Motor neuron (in vitro differentiated cells): ENCODE measurements at regions not wholly inside any gene's neighbourhood (a gene's known extent, or its start where the extent isn't known, plus 50 kb on each side); places are given as distances from the start of the nearest gene placed in this dataset.
A peak's percentile ranks its signal among the peaks of the same experiment; 100 is the strongest.

Experiments used
- ATAC-seq, 8 experiments: fragments of 200-7000 bp; cut with Tn5 transposase; replicated peaks in 6 of 8; 2 replicates each; pipeline ENCODE4 v1.8.0; 2021; ENCODE audit warnings: mild to moderate bottlenecking in 8 of 8, moderate library complexity in 8 of 8
- H3K27ac ChIP-seq, 2 donors: fragments of 250-450 bp; sonication (Bioruptor Pico); 2 replicates each; pipeline ENCODE4 v1.9.0; 2021; ENCODE audit warnings: antibody characterized with exemption in 2 of 2, mild to moderate bottlenecking in 2 of 2, moderate library complexity in 1 of 2
- H3K4me1 ChIP-seq, 2 donors: fragments of 250-450 bp; sonication (Bioruptor Pico); replicated peaks in 1 of 2; 2 replicates each; pipeline ENCODE4 v1.6.1; 2021; ENCODE audit warnings: antibody characterized with exemption in 2 of 2, mild to moderate bottlenecking in 2 of 2, moderate library complexity in 1 of 2
- H3K4me3 ChIP-seq, 5 donors: fragments of 250-450 bp; sonication (Bioruptor Pico); 2 replicates each; pipeline ENCODE4 v1.9.0; 2021; ENCODE audit warnings: antibody characterized with exemption in 5 of 5, mild to moderate bottlenecking in 5 of 5, moderate library complexity in 4 of 5
- WGBS, 10 experiments: fragments of 450-650 bp; shearing (Covaris generic); methylation state at CpG; one replicate each; pipeline ENCODE4 v1.0.0; 2022; 5-methylcytosine and 5-hydroxymethylcytosine counted together
- in situ Hi-C, 9 experiments: fragments of 400-800 bp; cut with MboI; loops; one replicate each; pipeline ENCODE4 v1.15.0; 2021; ENCODE audit warnings: low sequenced_read_pairs in 9 of 9, low pct_unique_long_range_greater_than_20kb in 2 of 9; ENCODE audit not compliant: unreplicated experiment in 9 of 9

DNA sequence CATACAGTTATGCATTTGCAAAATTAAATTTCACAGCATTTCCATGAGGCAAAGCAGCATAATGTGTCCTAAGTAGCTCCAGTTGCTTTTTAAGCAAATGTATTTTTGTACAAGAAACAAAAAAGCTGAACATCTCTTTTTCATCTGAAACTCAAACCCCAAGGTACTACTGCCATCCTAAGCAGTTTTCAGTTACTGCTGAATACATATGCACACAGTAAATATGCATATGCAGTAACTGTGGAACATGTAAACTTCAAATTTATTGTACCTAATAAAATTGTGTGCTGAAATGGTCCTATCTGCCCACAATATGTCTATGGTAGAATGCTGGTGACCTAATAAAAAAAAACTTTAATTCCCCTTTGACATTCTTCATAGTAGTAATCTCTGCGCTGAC is 458.6 kb upstream of the INTU start:
- Histone ChIP-seq H3K4me1 (no peaks in the 10 kb centered on the region), H3K27ac (no peak overlapping the region), H3K4me3 (no peak overlapping the region)
- 14 to 100% (median 89%) methylated on average over 1 of the region's 1 CpG; no CpG with 5 or more reads in 4 of the 10 experiments for WGBS, 10 experiments
- ATAC-seq: peak in 3 of 8 experiments; percentile 71 to 98 (median 85)
- in situ Hi-C loops: no loop called here

DNA sequence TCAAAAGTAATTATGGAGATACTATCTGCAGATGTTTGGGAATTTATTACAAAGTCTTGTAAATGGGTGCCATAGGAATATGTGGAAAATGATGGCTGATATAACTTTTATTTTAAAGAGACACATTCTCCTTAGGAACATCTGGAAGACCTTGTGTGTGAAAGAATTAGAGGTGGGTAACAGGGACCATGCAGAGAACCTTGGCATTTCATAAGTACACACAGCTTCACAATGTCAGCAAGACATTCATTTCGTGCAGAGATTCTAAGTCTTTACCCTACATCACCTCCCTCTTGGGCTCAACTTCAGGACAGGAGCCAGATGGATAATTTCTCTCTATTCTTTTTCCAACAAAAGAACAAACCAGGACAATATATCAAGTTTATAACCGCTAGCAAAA is 458.1 kb upstream of the INTU start:
- 17 to 100% (median 80%) methylated on average over 1 to 2 of the region's 2 CpGs; no CpG with 5 or more reads in 2 of the 10 experiments for WGBS, 10 experiments
- Histone ChIP-seq H3K4me1 (no peaks in the 10 kb centered on the region), H3K27ac (no peak overlapping the region), H3K4me3 (no peak overlapping the region)
- peak in 2 of 8 experiments; percentile 26 to 74 for ATAC-seq
- in situ Hi-C loops: loop anchor here in 1 of 9 experiments (25.0 kb wide), 1 partner anchor 213 kb away; no protein-coding TSS in a partner anchor

DNA sequence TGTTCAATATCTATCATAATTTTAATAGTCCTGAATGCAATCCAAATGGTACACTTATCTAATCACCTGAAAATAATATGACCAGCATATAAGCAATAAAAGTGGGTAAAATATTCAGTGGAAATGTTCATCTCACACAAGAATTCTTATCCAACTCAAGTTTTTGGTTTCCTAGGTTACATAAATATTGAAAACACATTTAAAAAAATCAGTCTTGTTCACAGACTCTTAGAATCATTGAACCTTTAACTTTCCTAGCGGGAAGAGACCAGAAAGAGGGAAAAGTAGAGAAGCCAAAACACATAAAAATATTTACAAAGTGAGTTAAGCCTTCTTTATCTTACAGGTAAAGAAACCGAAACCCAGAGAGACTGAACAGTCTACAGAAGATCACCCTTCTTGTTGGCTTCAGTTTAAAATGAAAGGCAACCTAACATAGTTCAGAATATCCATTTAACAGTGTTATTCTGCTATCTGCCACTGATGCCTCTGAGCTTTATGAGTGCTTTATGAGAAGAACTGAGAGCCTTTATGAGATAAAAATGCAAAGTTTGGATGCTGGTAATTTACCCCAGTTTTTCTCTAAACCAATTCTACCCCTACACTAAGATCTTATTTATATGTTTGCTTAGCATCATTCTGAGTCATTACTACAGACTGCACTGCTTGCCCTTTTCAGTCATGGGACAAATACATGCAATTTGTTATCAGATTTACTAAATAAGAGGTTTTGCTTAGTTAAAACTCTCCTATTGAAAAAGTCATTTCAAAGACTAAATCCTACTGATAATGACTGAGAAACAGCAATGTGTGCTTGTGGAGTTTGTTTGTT is 453.3 kb upstream of the INTU start:
- no peak for ATAC-seq
- no peak overlapping the region for H3K4me3 ChIP-seq
- WGBS, 10 experiments: 25 to 95% (median 80%) methylated on average over 2 of the region's 2 CpGs; no CpG with 5 or more reads in 1 of the 10 experiments
- no peaks in the 10 kb centered on the region for H3K4me1 ChIP-seq
- H3K27ac ChIP-seq: no peak overlapping the region
- in situ Hi-C loops: loop anchor here in 1 of 9 experiments (25.0 kb wide), 1 partner anchor 208 kb away; no protein-coding TSS in a partner anchor

DNA sequence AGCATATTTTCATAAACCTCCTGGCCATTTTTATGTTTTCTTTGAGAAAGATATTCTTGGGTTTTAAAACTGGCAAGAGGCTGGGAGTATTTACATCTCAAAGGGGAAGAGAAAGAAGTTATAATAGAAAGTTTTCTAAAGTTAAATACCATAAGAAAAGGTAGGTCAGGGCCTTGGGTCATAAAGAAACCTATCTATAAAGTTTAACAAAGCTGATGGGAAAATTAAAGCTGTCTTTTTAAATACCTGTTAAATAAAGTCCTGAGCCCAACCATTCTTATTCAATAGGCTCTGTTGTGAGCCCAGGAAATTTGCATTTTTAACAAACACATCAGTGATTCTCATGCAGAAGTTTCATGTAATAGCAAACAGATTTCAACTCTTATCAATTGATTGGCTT is 451.8 kb upstream of the INTU start:
- H3K27ac ChIP-seq: no peak overlapping the region
- in situ Hi-C loops: loop anchor here in 1 of 9 experiments (25.0 kb wide), 1 partner anchor 206 kb away; no protein-coding TSS in a partner anchor
- no peaks in the 10 kb centered on the region for H3K4me1 ChIP-seq
- H3K4me3 ChIP-seq: no peak overlapping the region
- ATAC-seq: no peak

DNA sequence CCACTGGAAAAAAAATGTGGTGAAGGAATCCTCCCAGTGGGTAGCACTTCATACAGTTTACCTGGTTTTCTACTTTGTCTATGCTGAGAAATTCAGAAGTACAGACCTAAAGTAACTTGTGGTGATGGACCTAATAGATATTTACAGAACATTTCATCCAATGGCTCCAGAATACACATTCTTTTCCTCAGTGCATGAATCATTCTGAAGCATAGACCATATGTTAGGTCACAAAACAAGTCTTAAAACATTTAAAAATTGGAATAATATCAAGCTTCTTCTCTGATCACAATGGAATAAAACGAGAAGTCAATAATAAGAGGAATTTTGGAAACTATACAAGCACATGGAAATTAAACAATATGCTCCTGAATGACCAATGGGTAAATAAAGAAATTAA is 450.1 kb upstream of the INTU start:
- H3K4me3 ChIP-seq: no peak overlapping the region
- in situ Hi-C loops: loop anchor here in 1 of 9 experiments (25.0 kb wide), 1 partner anchor 205 kb away; no protein-coding TSS in a partner anchor
- ATAC-seq: no peak
- no peak overlapping the region for H3K27ac ChIP-seq
- 13 to 89% (median 70%) methylated on average over 1 of the region's 1 CpG; no CpG with 5 or more reads in 2 of the 10 experiments for WGBS, 10 experiments
- H3K4me1 ChIP-seq: no peaks in the 10 kb centered on the region

DNA sequence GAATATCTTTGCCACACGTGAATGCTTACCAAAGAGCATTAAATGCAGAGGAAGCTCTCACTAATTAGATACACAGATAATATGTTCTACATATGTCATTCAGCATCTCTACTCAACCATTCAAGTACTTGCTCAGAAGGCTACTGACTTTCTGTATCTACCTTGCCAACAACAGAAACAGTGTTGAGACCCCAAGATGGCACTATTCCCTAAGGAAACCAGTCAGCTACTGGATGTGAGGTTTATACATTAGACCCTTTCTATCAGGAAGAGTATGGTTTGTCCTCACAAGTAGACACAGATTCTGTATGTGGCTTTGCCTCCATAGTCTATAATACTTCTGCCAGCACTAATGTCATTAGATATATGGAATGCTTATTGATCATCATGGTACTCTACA is 443.9 kb upstream of the INTU start:
- Histone ChIP-seq H3K4me3 (no peak overlapping the region), H3K27ac (no peak overlapping the region), H3K4me1 (no peaks in the 10 kb centered on the region)
- in situ Hi-C loops: loop anchor here in 1 of 9 experiments (25.0 kb wide), 1 partner anchor 198 kb away; no protein-coding TSS in a partner anchor
- peak in 3 of 8 experiments; percentile 26 to 83 (median 29) for ATAC-seq
- WGBS, 10 experiments: 15 to 100% (median 51%) methylated on average over 1 of the region's 1 CpG; no CpG with 5 or more reads in 2 of the 10 experiments

DNA sequence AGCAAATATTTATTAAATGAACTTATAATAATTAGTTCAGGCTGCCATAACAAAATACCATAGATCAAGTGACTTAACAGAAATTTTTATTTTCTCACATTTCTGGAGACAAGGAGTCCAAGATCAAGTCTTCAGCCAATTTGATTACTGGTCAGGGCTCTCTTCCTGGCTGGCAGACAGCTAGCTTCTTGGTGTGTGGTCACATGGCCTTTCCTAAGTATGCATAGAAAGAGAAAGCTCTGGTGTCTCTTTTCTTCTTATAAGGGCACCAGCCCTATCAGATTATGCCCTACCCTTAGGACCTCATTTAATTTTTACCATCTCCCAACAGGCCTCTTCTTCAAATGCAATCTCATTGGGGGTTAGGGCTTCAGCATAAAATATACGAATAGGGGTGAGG is 438.5 kb upstream of the INTU start:
- in situ Hi-C loops: loop anchor here in 1 of 9 experiments (25.0 kb wide), 1 partner anchor 193 kb away; no protein-coding TSS in a partner anchor
- 14 to 100% (median 87%) methylated on average over 1 of the region's 1 CpG; no CpG with 5 or more reads in 4 of the 10 experiments for WGBS, 10 experiments
- ATAC-seq: no peak
- H3K4me3 ChIP-seq: no peak overlapping the region
- H3K27ac ChIP-seq: no peak overlapping the region
- no peaks in the 10 kb centered on the region for H3K4me1 ChIP-seq

DNA sequence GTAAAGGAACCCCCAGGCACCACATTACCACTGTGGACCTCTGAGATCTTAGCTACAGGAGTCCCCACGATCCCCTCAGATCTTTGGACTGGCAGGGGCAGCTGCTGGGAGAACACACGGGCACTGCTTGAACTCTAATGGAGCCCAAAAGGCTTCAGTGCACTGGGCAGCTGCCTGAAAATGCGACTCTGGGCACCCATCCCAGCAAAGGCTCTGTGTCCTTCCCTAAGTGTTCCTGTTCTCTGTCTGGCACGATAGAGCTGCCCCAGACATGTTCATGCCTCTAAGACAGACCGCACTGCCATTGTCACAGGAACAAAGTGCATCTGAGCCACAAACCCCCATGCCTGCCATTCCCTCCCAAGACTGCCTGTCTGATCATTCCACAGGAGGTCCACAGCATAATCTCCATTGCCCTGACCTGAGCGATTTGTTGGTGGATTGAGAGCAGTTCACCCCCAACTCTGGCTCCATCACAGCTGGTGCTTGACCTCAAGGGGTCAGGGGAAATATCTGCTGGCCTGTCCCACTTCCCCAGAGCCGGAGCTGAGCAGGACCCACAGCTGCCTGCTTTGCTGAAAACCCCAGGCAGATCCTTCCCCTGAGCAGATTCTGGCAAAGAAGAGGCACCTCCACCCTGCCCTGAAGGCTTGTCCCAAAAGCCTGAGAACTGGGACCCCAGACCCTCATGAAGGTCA is 436.0 kb upstream of the INTU start:
- Histone ChIP-seq H3K4me3 (no peak overlapping the region), H3K27ac (no peak overlapping the region), H3K4me1 (no peaks in the 10 kb centered on the region)
- in situ Hi-C loops: loop anchor here in 1 of 9 experiments (25.0 kb wide), 1 partner anchor 190 kb away; no protein-coding TSS in a partner anchor
- no peak for ATAC-seq
- 0 to 100% (median 50%) methylated on average over 1 to 2 of the region's 7 CpGs; no CpG with 5 or more reads in 3 of the 10 experiments for WGBS, 10 experiments

DNA sequence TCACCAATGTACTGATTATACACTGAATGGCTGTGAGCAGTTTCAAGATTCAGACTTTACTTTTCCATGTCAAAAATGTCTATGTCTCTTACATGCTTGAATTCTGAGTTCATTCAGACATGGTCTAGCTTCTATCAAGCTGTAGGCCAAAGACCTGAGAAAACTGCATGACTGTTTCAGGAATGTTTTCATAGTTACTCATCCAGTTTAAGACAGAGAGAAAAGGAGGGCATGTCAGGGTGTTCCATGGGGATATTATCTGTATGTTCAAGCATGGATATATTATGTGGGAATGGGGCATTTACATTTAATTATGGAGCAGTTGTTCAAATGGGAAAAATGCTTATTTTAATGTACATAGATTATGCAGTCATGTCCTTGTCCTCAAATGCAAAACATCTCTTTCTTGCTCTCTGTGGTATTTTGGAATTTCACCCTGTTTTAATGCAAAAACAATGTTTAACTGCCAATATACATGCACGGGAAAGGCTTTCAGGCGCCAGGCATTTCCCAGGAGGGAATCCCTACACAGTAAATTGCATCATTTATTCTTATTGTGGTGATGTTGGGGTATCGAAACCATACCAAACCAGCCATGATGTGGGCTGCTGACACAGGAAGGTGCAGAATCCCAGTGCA is 429.1 kb upstream of the INTU start:
- Histone ChIP-seq H3K27ac (no peak overlapping the region), H3K4me1 (no peaks in the 10 kb centered on the region)
- WGBS, 10 experiments: 0 to 73% (median 37%) methylated on average over 1 to 3 of the region's 3 CpGs; no CpG with 5 or more reads in 2 of the 10 experiments

DNA sequence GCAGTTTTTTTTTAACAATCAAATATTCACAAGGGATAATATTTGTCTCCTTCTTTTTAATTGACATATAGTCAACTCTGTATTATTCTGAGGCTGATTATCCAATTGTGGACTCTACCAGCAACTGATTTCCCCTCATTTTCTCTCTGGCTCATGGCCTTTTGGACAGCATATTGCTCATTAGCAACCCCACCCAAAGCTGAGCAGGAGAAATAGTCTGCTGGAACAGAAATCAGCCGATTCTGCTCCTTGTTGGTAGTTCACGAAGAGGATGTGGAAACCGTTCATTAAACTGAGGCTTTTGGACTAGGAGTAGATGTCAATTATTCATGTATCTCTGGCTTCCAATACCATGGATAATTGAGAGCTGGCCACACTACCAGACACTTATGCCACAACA is 428.4 kb upstream of the INTU start:
- ATAC-seq: peak in 3 of 8 experiments; percentile 30 to 88 (median 87)
- Histone ChIP-seq H3K4me1 (no peaks in the 10 kb centered on the region), H3K4me3 (no peak overlapping the region), H3K27ac (no peak overlapping the region)
- 0 to 100% (median 21%) methylated on average over 2 to 3 of the region's 3 CpGs; no CpG with 5 or more reads in 4 of the 10 experiments for WGBS, 10 experiments
- in situ Hi-C loops: no loop called here

More for the DNA sequence above, 429.1 kb upstream of the INTU start:
- peak in 5 of 8 experiments; percentile 22 to 95 (median 76) for ATAC-seq
- in situ Hi-C loops: no loop called here
- no peak overlapping the region for H3K4me3 ChIP-seq

DNA sequence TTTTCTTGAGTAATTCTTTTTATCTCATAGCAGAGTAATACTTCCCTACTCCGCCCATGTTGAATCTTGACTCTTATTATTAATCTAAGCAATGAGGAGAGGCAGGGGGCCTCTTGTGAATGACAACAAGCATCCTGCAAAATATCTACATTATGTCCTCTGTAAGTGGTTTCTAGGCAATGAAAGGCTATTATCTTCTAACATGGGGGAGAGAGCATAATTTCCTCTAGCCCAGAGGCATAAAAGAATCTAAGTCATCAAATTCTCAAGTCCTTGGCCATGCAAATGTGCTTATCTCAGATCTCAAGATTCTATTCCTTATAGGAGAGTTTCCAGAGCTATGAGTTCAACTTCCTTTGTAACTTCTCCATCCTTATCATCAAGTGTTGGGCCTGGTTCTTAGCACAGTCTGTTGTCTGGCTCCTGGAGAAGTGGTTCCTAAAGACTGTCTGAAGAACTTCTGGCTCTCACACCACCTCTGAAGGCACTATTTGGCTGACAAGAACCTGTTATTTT is 423.1 kb upstream of the INTU start:
- 43 to 100% (median 95%) methylated on average over 1 of the region's 1 CpG; no CpG with 5 or more reads in 2 of the 10 experiments for WGBS, 10 experiments
- in situ Hi-C loops: no loop called here
- ATAC-seq: no peak
- no peaks in the 10 kb centered on the region for H3K4me1 ChIP-seq
- H3K27ac ChIP-seq: no peak overlapping the region
- no peak overlapping the region for H3K4me3 ChIP-seq

DNA sequence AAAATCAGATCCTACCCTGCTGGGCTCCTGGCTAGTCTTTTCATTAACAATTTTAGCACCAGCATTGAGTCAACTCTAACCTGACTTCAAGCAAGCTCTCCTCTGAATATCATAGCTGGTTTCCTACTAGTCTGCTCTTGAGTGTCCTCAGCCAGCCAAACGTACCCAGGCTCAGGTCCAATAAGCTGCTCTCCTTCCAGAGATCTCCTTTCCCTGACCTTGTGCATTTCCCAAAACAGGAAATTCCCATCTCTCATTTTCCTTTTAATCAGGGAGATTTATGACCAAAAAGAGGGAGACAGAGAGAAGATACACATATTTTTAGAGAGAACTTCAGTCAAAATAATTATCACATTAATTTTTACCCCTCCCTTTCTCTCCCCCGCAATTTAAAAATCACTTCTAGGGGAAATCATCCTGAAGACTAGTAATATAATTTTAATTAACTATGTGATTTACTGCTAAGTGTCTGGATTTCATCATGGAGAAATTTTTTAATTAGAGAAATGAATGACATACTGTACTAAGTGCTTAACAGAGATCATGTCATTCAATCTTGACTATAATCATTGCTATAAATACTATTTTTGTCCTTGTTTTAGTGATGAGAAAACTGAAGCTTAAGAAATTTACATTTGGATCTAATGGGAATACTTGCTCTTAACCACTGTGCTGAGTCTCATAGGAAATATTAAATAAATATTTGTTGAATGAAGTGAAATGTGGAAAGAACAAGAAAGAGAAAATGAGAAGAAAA is 421.7 kb upstream of the INTU start:
- ATAC-seq: no peak
- in situ Hi-C loops: no loop called here
- H3K4me3 ChIP-seq: no peak overlapping the region
- WGBS, 10 experiments: 23 to 100% (median 84%) methylated on average over 1 to 2 of the region's 2 CpGs
- H3K4me1 ChIP-seq: no peaks in the 10 kb centered on the region
- no peak overlapping the region for H3K27ac ChIP-seq
